ENCODE measurements at regions not wholly inside any gene's neighbourhood (a gene's known extent, or its start where the extent isn't known, plus 50 kb on each side); places are given as distances from the start of the nearest gene placed in this dataset.

- no peak for TF ChIP-seq POLR2A (IDR thresholded peaks at IDR 0.05)
- no peak for TF ChIP-seq CTCF (IDR thresholded peaks at IDR 0.05)
Observed at GRCh38 chr3:178189854-178190253, 346.4 kb upstream of the KCNMB2 start.

Data from testis (tissue), 2 donors.